A172 (cell line): ENCODE measurements at regions not wholly inside any gene's neighbourhood (a gene's known extent, or its start where the extent isn't known, plus 50 kb on each side); places are given as distances from the start of the nearest gene placed in this dataset.
A peak's percentile ranks its signal among the peaks of the same experiment; 100 is the strongest.

Experiments
- DNase-seq: peaks from one replicate; pipeline ENCODE4 v3.0.0-alpha.2; 2015; ENCODE audit warnings: low spot score

GRCh38 chr13:110097013-110097412, 209.9 kb downstream of the COL4A1 start:
- DNase-seq = no peak

DNA sequence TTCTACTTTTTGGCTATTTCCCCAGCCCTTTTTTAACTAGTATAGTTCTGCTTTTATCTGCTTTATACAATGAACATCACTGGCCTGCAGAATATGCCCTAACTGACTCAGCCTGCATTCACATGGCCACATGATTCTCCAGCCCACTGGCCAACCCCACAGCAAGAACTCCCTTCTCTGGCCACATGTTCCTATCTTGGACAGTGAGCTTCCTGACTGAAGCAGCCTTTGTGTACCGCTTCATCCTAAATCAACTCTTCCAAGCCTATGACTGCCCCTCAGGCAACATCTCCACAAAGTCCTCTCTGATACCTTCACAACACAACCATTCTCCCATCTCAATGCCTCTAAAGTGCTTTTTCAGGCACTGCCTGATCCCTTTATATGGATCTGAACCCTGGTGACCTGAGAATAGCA, 214.1 kb downstream of the COL4A1 start:
- DNase-seq = no peak

GRCh38 chr13:110089815-110090214, 217.1 kb downstream of the COL4A1 start:
- no peak for DNase-seq

DNA sequence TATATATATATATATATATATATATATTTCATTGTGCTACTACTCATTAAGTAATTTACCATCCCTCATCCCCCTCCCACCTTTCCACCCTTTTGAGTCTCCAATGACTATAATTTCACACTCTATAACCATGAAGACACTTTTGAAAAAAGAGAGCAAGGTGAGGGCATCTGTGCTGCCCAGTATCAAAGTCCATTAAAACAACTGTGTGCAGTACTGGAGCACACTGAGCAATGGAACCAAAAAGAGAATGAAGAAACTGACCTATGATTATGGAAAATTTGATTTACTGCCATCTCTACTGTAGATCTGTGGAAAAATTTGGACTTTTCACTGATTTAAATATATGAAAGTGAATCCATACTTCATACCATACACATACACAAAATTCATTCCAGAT, 217.9 kb downstream of the COL4A1 start:
- DNase-seq = no peak

- DNase-seq = no peak
Measured at GRCh38 chr13:110073982-110074381, 233.0 kb downstream of the COL4A1 start.

GRCh38 chr13:110070511-110071120, 236.3 kb downstream of the COL4A1 start:
- peak; percentile 75 for DNase-seq

DNA sequence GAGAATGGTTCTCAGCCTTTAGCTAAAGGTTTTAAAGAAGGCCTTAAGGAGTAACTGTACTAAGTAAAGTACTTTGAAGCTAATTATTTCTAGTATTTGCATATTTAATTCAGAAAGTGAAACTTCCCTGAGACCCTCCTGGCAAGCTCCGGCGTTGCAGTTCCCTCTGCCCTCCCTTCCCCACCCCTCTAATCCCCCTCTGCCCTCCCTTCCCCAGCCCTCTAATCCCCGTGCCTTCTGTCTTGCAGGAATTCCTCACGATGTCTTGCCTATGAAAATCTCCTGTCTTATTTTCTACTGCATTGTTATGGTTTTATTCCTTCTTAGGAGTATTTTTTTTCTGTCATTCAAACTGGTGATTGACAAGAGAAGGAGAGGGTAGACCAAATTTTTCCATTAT, 236.9 kb downstream of the COL4A1 start:
- no peak for DNase-seq

DNA sequence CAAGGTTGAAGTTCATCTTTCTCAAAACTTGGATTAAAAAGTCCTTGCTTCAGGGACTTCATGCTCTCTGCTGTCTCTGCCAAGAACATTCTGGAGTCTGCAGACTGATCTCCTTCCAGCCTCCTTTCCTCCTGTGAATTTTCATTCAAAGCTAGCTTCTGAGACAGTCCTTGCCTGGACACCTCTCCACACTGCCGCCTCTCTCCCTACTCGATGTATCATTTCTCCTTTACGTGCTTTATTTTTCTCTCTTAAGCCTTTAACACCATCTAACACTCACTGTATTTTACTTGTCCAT, 238.8 kb downstream of the COL4A1 start:
- DNase-seq = no peak

GRCh38 chr13:110067355-110068175, 239.4 kb downstream of the COL4A1 start:
- DNase-seq = no peak

DNA sequence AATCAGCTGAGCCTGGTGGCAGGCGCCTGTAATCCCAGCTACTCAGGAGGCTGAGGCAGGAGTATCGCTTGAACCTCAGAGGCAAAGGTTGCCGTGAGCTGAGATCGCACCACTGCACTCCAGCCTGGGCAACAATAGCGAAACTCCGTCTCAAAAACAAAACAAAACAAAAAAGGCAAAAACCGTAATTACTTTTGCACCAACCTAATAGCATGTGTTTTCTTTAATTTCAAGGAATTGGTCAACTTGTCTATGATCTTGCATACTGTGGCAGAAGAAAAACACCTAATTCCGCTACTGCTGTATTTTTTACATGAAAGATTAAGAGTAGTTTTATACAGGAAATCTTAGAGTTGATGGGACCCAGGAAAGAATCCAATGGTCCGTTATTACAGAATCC, 241.2 kb downstream of the COL4A1 start:
- DNase-seq = no peak

DNA sequence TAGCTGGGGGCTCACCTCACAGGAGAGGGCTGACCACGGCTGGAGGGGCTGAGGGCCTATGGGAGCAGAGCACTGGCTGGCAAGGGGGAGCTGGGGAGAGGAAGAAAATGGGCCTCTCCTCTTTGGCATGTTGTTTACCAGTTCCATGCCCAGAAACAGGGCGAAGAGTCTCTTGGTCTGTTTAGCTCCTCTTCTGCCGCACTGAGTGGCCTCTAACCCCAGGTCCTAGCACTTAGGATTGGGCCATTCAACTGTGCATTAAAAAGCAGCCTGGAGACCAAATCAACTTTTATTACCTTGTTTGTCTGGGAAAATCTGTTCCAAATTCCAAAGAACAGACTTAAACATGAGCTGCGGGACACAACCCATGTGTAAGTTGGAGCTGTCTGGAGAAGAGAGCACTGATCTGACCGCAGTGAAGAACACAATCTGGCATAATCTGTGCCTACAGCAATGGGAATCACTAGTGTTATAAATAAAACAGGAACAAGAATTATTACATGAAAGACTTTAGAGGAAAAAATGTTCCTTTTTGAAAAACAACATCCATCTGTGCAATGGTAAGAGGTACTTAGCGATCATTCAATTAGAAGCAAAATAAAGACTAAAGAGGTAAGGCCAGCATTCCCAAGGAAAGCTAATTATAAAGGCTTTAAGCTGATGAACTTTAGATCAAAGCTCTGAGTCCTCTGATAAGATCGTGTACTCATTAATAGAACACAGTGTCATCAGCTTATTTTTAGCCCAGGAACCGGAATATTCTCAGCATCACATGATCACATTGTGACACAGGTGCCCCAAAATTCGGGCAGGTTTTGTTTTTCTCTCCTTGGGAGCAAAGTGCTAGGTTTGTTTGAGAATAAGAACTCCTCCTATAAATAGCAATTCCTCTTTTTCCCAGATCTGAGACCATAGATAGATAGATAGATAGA, 243.2 kb downstream of the COL4A1 start:
- no peak for DNase-seq

DNA sequence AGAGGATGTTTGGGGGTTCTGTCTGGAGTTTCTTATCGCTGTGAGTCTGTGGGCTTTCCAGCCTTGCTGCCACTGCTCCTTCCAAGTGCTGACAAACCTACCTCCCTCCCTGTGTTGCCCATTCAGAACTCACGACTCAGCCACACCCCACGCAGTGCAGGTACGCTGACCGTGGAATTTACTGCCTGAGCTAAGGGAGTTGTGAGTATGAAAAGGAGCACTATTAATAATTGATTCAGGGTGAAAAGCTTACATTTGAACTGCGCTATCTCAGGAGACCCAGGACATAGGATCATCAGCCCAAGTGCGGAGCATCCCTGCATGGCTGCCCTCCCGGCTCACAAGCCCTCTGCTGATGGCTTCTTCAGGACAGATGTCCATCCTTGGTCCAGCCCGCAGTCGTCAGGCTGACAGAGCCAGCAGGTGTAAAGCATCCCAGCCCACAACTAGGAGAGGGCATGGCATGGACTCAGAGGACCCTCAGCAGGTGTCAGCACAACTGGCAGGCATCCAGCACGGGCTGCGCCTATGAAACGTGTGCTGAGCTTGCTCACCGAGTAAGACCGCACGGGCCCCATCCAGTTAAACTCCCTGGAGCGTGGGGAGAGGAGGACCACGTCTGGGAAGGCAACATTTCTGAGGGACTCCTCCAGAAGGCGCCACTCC, 244.0 kb downstream of the COL4A1 start:
- no peak for DNase-seq

- peak; percentile 62 for DNase-seq
Measured at GRCh38 chr13:110062077-110062776, 244.7 kb downstream of the COL4A1 start.

GRCh38 chr13:110061270-110061669, 245.7 kb downstream of the COL4A1 start:
- DNase-seq = no peak

- DNase-seq = no peak
Measured at GRCh38 chr13:110057052-110057451, 249.9 kb downstream of the COL4A1 start.

GRCh38 chr13:110056640-110057039, 250.3 kb downstream of the COL4A1 start:
- DNase-seq = no peak

GRCh38 chr13:110055089-110055488, 251.9 kb downstream of the COL4A1 start:
- peak; percentile 11 for DNase-seq

GRCh38 chr13:110054041-110054440, 252.9 kb downstream of the COL4A1 start:
- no peak for DNase-seq

- no peak for DNase-seq
Measured at GRCh38 chr13:110047496-110047895, 259.5 kb downstream of the COL4A1 start.

DNA sequence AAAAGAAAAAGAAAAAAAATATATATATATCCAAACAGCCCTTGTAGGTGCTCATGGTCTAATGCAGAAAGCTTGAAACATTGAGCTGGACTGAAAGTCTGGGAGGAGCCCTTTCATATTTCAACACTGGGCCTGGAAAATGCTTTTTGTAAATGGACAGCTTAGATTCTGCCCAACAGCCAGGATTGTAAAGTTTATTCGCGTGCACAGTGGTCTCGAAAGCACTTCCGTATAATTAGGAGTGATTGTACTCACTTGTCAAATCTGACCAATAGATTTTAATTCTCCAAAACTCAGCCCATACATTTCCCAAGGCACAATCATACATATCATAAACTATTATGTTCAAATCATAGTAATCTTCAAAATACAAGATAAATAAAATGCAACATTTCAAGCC, 260.1 kb downstream of the COL4A1 start:
- DNase-seq = no peak

DNA sequence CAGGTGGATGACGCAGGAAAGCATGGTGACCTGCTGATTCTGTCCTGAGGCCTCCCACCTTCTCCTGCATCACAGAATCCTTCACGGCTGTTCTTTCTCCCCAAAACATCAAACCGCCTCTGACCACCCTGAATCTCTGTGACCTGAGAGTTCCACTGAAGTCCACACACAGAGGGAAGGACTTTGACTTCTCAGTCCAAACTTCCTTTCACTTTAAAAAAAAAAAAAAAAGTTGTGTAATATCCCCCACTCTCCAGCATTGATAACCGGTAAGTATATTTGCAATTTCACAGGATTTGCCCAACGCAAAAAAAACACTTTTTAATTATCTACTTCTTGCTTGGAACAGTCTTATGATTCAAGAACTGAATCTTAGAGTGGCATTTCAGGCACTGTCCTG, 259.5 kb upstream of the IRS2 start:
- DNase-seq = no peak
